Keratinocyte (primary cell): ENCODE measurements at regions not wholly inside any gene's neighbourhood (a gene's known extent, or its start where the extent isn't known, plus 50 kb on each side); places are given as distances from the start of the nearest gene placed in this dataset.

Experiments used
- DNase-seq: peaks from one replicate; pipeline ENCODE4 v3.0.0-alpha.2; 2011; ENCODE audit warnings: low read depth, missing footprints, low spot score
- FAIRE-seq: peaks from 2 replicates; lab custom pipeline; 2011; peaks lifted over from hg19 to GRCh38; lab: Jason Lieb, UNC
- H2AFZ ChIP-seq: 2 replicates; pipeline ENCODE4 v1.6.0; 2012; ENCODE audit warnings: low read length, control low read depth, inconsistent platforms; ENCODE audit not compliant: control insufficient read depth
- H3K27ac ChIP-seq: 2 replicates; pipeline ENCODE4 v1.5.1; 2011; ENCODE audit warnings: low read length; ENCODE audit not compliant: control insufficient read depth, insufficient read depth
- H3K27me3 ChIP-seq: 3 replicates; pipeline ENCODE4 v1.6.0; 2011; ENCODE audit warnings: low read length; ENCODE audit not compliant: control insufficient read depth, insufficient read depth; ENCODE audit errors: extremely low read depth
- H3K36me3 ChIP-seq, 2 experiments: 2 replicates in 1 of 2; 3 replicates in 1 of 2; pipeline ENCODE4 v1.5.1; 2011; ENCODE audit warnings: low read length in 2 of 2, mild to moderate bottlenecking in 1 of 2; ENCODE audit not compliant: control insufficient read depth in 2 of 2, insufficient read depth in 2 of 2; ENCODE audit errors: extremely low read depth in 1 of 2
- H3K4me1 ChIP-seq: 3 replicates; pipeline ENCODE4 v1.5.1; 2011; ENCODE audit warnings: low read length; ENCODE audit not compliant: control insufficient read depth, insufficient read depth; ENCODE audit errors: extremely low read depth
- H3K4me2 ChIP-seq: 3 replicates; pipeline ENCODE4 v1.6.0; 2011; ENCODE audit warnings: low read depth, low read length; ENCODE audit not compliant: control insufficient read depth, insufficient read depth; ENCODE audit errors: extremely low read depth
- H3K4me3 ChIP-seq, 3 experiments: fragments of 200-600 bp in 1 of 3; sonication (generic) in 1 of 3; 2 replicates in 2 of 3; 3 replicates in 1 of 3; pipeline ENCODE4 v1.5.1; 2011 to 2016; ENCODE audit warnings: low read length in 3 of 3, mild to moderate bottlenecking in 3 of 3, control low read depth in 2 of 3, inconsistent platforms in 1 of 3, low read depth in 1 of 3, mixed read lengths in 1 of 3, mixed run types in 1 of 3, moderate library complexity in 1 of 3; ENCODE audit not compliant: control insufficient read depth in 2 of 3, insufficient read depth in 2 of 3; ENCODE audit errors: extremely low read depth in 1 of 3
- H3K79me2 ChIP-seq: 2 replicates; pipeline ENCODE4 v1.6.0; 2012; ENCODE audit warnings: low read length; ENCODE audit not compliant: control insufficient read depth, insufficient read depth
- H3K9ac ChIP-seq: 3 replicates; pipeline ENCODE4 v1.6.0; 2011; ENCODE audit warnings: low read length; ENCODE audit not compliant: control insufficient read depth, insufficient read depth; ENCODE audit errors: extremely low read depth
- H3K9me1 ChIP-seq: 3 replicates; pipeline ENCODE4 v1.6.0; 2011; ENCODE audit warnings: low read length; ENCODE audit not compliant: control insufficient read depth, insufficient read depth; ENCODE audit errors: extremely low read depth
- H3K9me3 ChIP-seq: 2 replicates; pipeline ENCODE4 v1.5.1; 2012; ENCODE audit warnings: low read depth, low read length; ENCODE audit not compliant: control insufficient read depth
- H4K20me1 ChIP-seq: 3 replicates; pipeline ENCODE4 v1.6.0; 2011; ENCODE audit warnings: low read length; ENCODE audit not compliant: control insufficient read depth, insufficient read depth; ENCODE audit errors: extremely low read depth
- EZH2 ChIP-seq: IDR thresholded peaks from one replicate; pipeline ENCODE4 v1.6.1; 2012; ENCODE audit warnings: inconsistent platforms, mild to moderate bottlenecking, low read length, moderate library complexity
- dilution Hi-C: fragments of 300-500 bp; cut with MboI; formaldehyde crosslinking; loops from one replicate; pipeline ENCODE4 v1.7.0; 2020; ENCODE audit warnings: low sequenced_read_pairs; ENCODE audit not compliant: extremely low pct_ligation_motif_present
- TF ChIP-seq, protein P1 (sequence below), 3 experiments: IDR thresholded peaks in 1 of 3; conservative IDR thresholded peaks in 1 of 3; optimal IDR thresholded peaks in 1 of 3; 2 replicates in 2 of 3; 3 replicates in 1 of 3; pipeline versions ENCODE3 to v1.5.1; 2011; ENCODE audit warnings: low read length in 3 of 3, mild to moderate bottlenecking in 3 of 3, moderate library complexity in 2 of 3, control low read depth in 1 of 3, inconsistent platforms in 1 of 3; ENCODE audit not compliant: insufficient read depth in 2 of 3; ENCODE audit errors: extremely low read depth in 1 of 3

DNA sequence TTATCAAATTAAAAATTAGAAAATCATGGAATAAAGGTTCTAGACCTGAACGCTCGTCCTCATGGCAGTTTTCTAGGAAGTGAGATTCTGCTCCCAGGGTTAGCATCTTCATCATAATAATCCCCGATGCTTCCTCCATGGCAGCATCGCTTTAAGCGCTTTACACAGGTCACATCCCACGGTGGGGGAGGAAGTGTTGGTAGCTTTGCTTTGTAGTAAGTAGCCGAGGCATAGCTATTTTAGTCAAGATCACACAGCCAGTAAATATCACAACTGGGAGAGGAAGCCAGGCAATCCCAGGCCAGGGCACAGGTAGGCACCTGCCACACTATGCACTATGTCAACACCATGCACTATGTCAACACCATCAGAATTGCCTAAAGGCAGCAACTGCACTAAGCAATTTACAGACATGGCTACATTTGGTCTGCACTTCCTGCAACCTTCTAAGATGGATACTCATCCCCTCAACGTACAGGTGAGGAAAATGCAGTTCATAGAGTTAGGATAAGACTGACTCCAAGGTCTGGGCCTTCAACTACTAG, 205.5 kb downstream of the FBXO15 start:
- Histone ChIP-seq H3K36me3 (no peaks in the 10 kb centered on the region), H3K79me2 (no peaks in the 10 kb centered on the region), H2AFZ (no peak overlapping the region), H3K4me1 (no peaks in the 10 kb centered on the region), H3K4me2 (no peak overlapping the region), H3K4me3 (no peak overlapping the region), H4K20me1 (no peaks in the 10 kb centered on the region), H3K9me1 (no peaks in the 10 kb centered on the region), H3K9me3 (no peaks in the 10 kb centered on the region), H3K27ac (no peak overlapping the region), H3K27me3 (no peaks in the 10 kb centered on the region), H3K9ac (no peak overlapping the region)
- TF ChIP-seq, protein P1, sequence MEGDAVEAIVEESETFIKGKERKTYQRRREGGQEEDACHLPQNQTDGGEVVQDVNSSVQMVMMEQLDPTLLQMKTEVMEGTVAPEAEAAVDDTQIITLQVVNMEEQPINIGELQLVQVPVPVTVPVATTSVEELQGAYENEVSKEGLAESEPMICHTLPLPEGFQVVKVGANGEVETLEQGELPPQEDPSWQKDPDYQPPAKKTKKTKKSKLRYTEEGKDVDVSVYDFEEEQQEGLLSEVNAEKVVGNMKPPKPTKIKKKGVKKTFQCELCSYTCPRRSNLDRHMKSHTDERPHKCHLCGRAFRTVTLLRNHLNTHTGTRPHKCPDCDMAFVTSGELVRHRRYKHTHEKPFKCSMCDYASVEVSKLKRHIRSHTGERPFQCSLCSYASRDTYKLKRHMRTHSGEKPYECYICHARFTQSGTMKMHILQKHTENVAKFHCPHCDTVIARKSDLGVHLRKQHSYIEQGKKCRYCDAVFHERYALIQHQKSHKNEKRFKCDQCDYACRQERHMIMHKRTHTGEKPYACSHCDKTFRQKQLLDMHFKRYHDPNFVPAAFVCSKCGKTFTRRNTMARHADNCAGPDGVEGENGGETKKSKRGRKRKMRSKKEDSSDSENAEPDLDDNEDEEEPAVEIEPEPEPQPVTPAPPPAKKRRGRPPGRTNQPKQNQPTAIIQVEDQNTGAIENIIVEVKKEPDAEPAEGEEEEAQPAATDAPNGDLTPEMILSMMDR (optimal IDR thresholded peaks at IDR 0.05 in 1 of 3, IDR thresholded peaks at IDR 0.05 in 1 of 3, conservative IDR thresholded peaks at IDR 0.05 in 1 of 3; ENCODE audit: extremely low read depth in 1 of 3, insufficient read depth in 2 of 3, low read length in 3 of 3): no peak
- TF ChIP-seq EZH2: no peak
- DNase-seq: no peak
- dilution Hi-C loops: no loop called here
- no peak for FAIRE-seq

DNA sequence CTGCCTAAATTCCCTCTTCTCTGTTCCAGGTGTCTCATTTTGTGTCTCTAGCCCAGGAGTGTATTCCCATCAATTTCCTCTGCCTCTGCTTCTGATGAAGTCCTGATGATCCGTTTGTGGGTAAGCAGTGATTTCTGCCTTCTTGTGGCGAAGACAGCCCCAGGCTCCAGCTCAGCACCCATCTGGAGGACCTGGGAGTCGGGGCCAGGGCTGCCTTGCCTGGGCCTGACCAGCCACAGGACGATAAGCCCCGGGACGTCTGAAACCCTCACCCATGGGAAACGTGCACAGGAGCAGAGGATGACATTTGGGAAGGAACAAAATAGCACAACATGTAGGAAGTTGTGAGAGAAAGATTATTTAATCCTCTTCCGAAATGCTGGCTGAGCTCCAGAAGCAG, 206.9 kb downstream of the FBXO15 start:
- Histone ChIP-seq H3K36me3 (no peaks in the 10 kb centered on the region), H3K79me2 (no peaks in the 10 kb centered on the region), H4K20me1 (no peaks in the 10 kb centered on the region), H3K27ac (no peak overlapping the region), H3K4me3 (no peak overlapping the region), H3K27me3 (no peaks in the 10 kb centered on the region), H3K4me2 (no peak overlapping the region), H3K9me1 (no peaks in the 10 kb centered on the region), H2AFZ (no peak overlapping the region), H3K4me1 (no peaks in the 10 kb centered on the region), H3K9me3 (no peaks in the 10 kb centered on the region), H3K9ac (no peak overlapping the region)
- DNase-seq (no peak), FAIRE-seq (no peak)
- dilution Hi-C loops: no loop called here
- TF ChIP-seq, protein P1 (optimal IDR thresholded peaks at IDR 0.05 in 1 of 3, IDR thresholded peaks at IDR 0.05 in 1 of 3, conservative IDR thresholded peaks at IDR 0.05 in 1 of 3; ENCODE audit: extremely low read depth in 1 of 3, insufficient read depth in 2 of 3, low read length in 3 of 3): no peak
- TF ChIP-seq EZH2: no peak
